ENCODE measurements at regions not wholly inside any gene's neighbourhood (a gene's known extent, or its start where the extent isn't known, plus 50 kb on each side); places are given as distances from the start of the nearest gene placed in this dataset.
A peak's percentile ranks its signal among the peaks of the same experiment; 100 is the strongest.

DNA sequence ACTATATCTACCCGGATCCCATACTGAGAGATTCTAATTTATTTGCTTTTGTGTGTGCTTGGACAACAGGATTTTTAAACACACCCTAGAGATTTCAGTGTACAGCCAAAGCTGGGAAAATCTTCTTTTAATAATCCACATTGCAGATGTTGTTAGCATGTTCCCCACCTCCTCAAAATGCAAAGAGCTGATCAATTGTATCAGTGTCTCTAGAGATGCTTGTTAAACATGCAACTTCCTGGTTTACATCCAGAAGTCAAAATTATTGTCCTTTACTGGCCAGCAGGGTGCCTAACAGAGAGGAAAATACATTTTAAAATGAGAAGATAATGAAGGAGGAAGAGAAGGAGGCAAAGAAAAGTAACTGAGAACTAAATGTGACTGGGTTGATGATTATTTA lies 793.3 kb downstream of the SEMA5A start:
- intact Hi-C loops (cut with DNase I): no loop called here
- Histone ChIP-seq H3K9me3 (replicated peaks in 1 of 3) (no peaks in the 10 kb centered on the region), H3K36me3 (replicated peaks in 1 of 2) (no peaks in the 10 kb centered on the region), H3K27me3 (no peaks in the 10 kb centered on the region), H3K27ac (no peak overlapping the region), H3K4me1 (replicated peaks in 1 of 2) (no peaks in the 10 kb centered on the region), H3K4me3 (no peak overlapping the region)
- WGBS, 4 donors: 79 to 88% (median 83%) methylated on average over 1 of the region's 1 CpG
- no peak for DNase-seq
- TF ChIP-seq, protein P1, sequence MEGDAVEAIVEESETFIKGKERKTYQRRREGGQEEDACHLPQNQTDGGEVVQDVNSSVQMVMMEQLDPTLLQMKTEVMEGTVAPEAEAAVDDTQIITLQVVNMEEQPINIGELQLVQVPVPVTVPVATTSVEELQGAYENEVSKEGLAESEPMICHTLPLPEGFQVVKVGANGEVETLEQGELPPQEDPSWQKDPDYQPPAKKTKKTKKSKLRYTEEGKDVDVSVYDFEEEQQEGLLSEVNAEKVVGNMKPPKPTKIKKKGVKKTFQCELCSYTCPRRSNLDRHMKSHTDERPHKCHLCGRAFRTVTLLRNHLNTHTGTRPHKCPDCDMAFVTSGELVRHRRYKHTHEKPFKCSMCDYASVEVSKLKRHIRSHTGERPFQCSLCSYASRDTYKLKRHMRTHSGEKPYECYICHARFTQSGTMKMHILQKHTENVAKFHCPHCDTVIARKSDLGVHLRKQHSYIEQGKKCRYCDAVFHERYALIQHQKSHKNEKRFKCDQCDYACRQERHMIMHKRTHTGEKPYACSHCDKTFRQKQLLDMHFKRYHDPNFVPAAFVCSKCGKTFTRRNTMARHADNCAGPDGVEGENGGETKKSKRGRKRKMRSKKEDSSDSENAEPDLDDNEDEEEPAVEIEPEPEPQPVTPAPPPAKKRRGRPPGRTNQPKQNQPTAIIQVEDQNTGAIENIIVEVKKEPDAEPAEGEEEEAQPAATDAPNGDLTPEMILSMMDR (IDR thresholded peaks at IDR 0.05): no peak
- no peak for TF ChIP-seq POLR2A (IDR thresholded peaks at IDR 0.05)

DNA sequence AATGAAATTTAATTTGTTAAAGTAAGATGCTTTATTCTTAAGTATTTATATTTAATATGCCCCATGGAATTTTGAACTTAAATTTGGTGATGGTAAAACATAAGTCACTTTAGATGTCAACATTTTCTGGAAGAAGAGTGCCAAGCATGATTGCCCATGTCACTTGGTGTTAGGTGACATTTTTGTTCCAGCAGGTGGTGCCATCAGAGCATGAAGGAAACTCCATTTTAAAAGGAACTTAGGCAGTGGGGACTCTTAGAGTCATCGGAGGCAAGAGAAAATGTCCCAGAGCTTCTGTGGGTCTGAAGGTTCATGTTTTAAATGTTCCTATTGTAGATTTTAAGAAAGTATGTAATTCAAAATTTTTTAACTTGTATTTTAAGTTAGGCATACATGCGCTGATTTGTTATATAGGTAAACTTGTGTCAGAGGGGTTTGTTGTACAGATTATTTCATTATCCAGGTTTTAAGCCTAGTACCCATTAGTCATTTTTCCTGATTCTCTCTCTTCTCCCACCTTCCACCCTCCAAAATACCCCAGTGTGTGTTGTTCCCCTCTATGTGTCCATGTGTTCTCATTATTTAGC lies 789.3 kb downstream of the SEMA5A start:
- no peaks in the 10 kb centered on the region for H3K4me1 ChIP-seq (replicated peaks in 1 of 2)
- no peaks in the 10 kb centered on the region for H3K36me3 ChIP-seq (replicated peaks in 1 of 2)
- TF ChIP-seq POLR2A (IDR thresholded peaks at IDR 0.05): no peak
- TF ChIP-seq, protein P1 (IDR thresholded peaks at IDR 0.05): peak in 4 of 6 experiments; percentile 15 to 33 (median 31)
- no peaks in the 10 kb centered on the region for H3K9me3 ChIP-seq (replicated peaks in 1 of 3)
- no peak overlapping the region for H3K4me3 ChIP-seq
- no peaks in the 10 kb centered on the region for H3K27me3 ChIP-seq
- intact Hi-C loops (cut with DNase I): no loop called here
- no peak overlapping the region for H3K27ac ChIP-seq
- DNase-seq: peak in 3 of 7 donors; percentile 7 to 26 (median 8)
- 44 to 73% (median 57%) methylated on average over 2 of the region's 2 CpGs for WGBS, 4 donors

DNA sequence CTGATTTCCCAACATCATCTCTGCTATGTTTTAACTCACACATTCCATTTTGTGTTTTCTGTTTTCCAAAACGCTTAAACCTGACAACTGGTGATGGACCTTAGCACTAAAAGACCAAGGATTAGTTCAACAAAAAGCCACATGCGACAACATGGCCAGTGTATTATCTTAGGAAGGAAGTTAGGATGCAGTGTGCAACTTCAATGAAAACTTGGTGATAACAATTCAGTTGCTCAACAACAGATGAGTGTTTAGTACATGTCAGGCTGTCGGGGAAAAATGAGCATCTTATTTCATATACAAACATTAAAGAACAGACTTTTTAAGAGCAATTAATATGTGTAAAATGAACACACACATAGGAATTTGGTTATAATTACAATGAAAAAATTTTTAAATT lies 780.0 kb downstream of the SEMA5A start:
- 51 to 72% (median 57%) methylated on average over 3 of the region's 3 CpGs for WGBS, 4 donors
- DNase-seq: no peak
- no peaks in the 10 kb centered on the region for H3K4me1 ChIP-seq (replicated peaks in 1 of 2)

DNA sequence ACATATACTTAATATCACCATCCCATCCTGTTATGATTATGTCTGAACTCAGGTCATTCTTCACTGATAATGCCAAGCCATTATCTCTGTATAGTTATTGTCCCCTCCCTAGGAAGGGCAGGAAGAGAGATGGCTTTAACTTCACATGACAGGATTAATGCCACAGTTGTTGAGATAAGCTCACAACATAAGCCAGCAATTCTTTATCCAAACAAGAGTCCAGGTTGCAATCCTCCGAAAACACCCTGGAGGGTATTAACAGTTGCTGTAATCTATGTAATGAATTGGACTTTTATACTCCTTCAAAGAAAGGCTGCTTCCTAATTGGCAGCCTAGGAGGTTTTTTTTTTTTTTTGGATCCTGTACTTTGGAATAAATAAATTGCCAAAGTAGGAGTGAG lies 779.4 kb downstream of the SEMA5A start:
- Histone ChIP-seq H3K9me3 (replicated peaks in 1 of 3) (no peaks in the 10 kb centered on the region), H3K4me1 (replicated peaks in 1 of 2) (no peaks in the 10 kb centered on the region), H3K27ac (no peak overlapping the region), H3K4me3 (no peak overlapping the region), H3K27me3 (no peaks in the 10 kb centered on the region), H3K36me3 (replicated peaks in 1 of 2) (no peaks in the 10 kb centered on the region)
- intact Hi-C loops (cut with DNase I): no loop called here
- no peak for DNase-seq
- WGBS, 4 donors: 76 to 92% (median 82%) methylated on average over 1 of the region's 1 CpG
- TF ChIP-seq, protein P1 (IDR thresholded peaks at IDR 0.05): no peak
- no peak for TF ChIP-seq POLR2A (IDR thresholded peaks at IDR 0.05)

More for the DNA sequence above, 780.0 kb downstream of the SEMA5A start:
- TF ChIP-seq POLR2A (IDR thresholded peaks at IDR 0.05): no peak
- TF ChIP-seq, protein P1 (IDR thresholded peaks at IDR 0.05): no peak
- Histone ChIP-seq H3K27ac (no peak overlapping the region), H3K4me3 (no peak overlapping the region), H3K9me3 (replicated peaks in 1 of 3) (no peaks in the 10 kb centered on the region), H3K27me3 (no peaks in the 10 kb centered on the region), H3K36me3 (replicated peaks in 1 of 2) (no peaks in the 10 kb centered on the region)
- intact Hi-C loops (cut with DNase I): no loop called here
